Endothelial cell of umbilical vein (primary cell): ENCODE measurements at regions not wholly inside any gene's neighbourhood (a gene's known extent, or its start where the extent isn't known, plus 50 kb on each side); places are given as distances from the start of the nearest gene placed in this dataset.

Source experiments
- BruUV-seq: library from RNA; stranded (reverse); fragments of 400-500 nt; replicated peaks from 2 replicates; lab custom pipeline; 2021; lab: Mats Ljungman, UMichigan
- CTCF ChIA-PET: fragments of 300-600, 350-600 bp; sonication (Branson Sonifier 250); formaldehyde crosslinking; loops from one replicate; lab custom pipeline; 2021; ENCODE audit warnings: antibody characterized with exemption, inconsistent platforms; lab: Charles Lee
- POLR2A ChIA-PET: fragments of 300-600, 350-600 bp; sonication (Branson Sonifier 250); formaldehyde crosslinking; loops from one replicate; lab custom pipeline; 2021; ENCODE audit warnings: antibody characterized with exemption, inconsistent platforms; lab: Charles Lee
- DNase-seq: peaks from one replicate; pipeline ENCODE4 v3.0.0-alpha.2; 2011; ENCODE audit warnings: low read depth, low spot score
- FAIRE-seq: peaks from 2 replicates; lab custom pipeline; 2011; peaks lifted over from hg19 to GRCh38; lab: Jason Lieb, UNC
- H2AFZ ChIP-seq: 2 replicates; pipeline ENCODE4 v1.6.0; 2012; ENCODE audit warnings: low read depth, low read length, control low read depth, inconsistent platforms
- H3K27ac ChIP-seq: 2 replicates; pipeline ENCODE4 v1.5.1; 2011; ENCODE audit warnings: low read depth, mild to moderate bottlenecking, control low read depth, low read length, moderate library complexity; ENCODE audit not compliant: insufficient read depth
- H3K27me3 ChIP-seq, 2 experiments: 2 replicates each; pipeline versions ENCODE4 v1.6.0 to v1.6.1; 2011; ENCODE audit warnings: low read length in 2 of 2, mixed read lengths in 1 of 2; ENCODE audit not compliant: control insufficient read depth in 2 of 2, insufficient read depth in 2 of 2
- H3K36me3 ChIP-seq, 2 experiments: 2 replicates in 1 of 2; 3 replicates in 1 of 2; pipeline ENCODE4 v1.5.1; 2011; ENCODE audit warnings: low read length in 2 of 2, mild to moderate bottlenecking in 1 of 2, moderate library complexity in 1 of 2; ENCODE audit not compliant: control insufficient read depth in 2 of 2, insufficient read depth in 2 of 2; ENCODE audit errors: extremely low read depth in 1 of 2
- H3K4me1 ChIP-seq: 3 replicates; pipeline ENCODE4 v1.5.1; 2011; ENCODE audit warnings: mild to moderate bottlenecking, low read length; ENCODE audit not compliant: control insufficient read depth, insufficient read depth; ENCODE audit errors: extremely low read depth
- H3K4me2 ChIP-seq: 2 replicates; pipeline ENCODE4 v1.6.1; 2011; ENCODE audit warnings: low read length, control low read depth, mixed read lengths; ENCODE audit not compliant: insufficient read depth
- H3K4me3 ChIP-seq, 3 experiments: fragments of 200-600 bp in 1 of 3; sonication (generic), shearing (Covaris generic) in 1 of 3; replicated peaks in 1 of 3; 2 replicates each; pipeline ENCODE4 v1.5.1; 2011 to 2016; ENCODE audit warnings: control low read depth in 3 of 3, low read length in 3 of 3, mild to moderate bottlenecking in 2 of 3, inconsistent platforms in 1 of 3, low read depth in 1 of 3, moderate library complexity in 1 of 3; ENCODE audit not compliant: insufficient read depth in 1 of 3
- H3K79me2 ChIP-seq: 2 replicates; pipeline ENCODE4 v1.6.0; 2012; ENCODE audit warnings: low read length, inconsistent platforms; ENCODE audit not compliant: control insufficient read depth, insufficient read depth
- H3K9ac ChIP-seq: replicated peaks from 2 replicates; pipeline ENCODE3; 2011; ENCODE audit warnings: low read length, control low read depth; ENCODE audit not compliant: insufficient read depth; ENCODE audit errors: extremely low read depth
- H3K9me1 ChIP-seq: replicated peaks from 3 replicates; pipeline ENCODE4 v1.6.0; 2011; ENCODE audit warnings: mild to moderate bottlenecking, low read length; ENCODE audit not compliant: control insufficient read depth, insufficient read depth; ENCODE audit errors: extremely low read depth
- H3K9me3 ChIP-seq: replicated peaks from 2 replicates; pipeline ENCODE4 v1.5.1; 2012; ENCODE audit warnings: low read length, inconsistent platforms; ENCODE audit not compliant: control insufficient read depth, insufficient read depth
- H4K20me1 ChIP-seq: replicated peaks from 2 replicates; pipeline ENCODE3; 2011; ENCODE audit warnings: mild to moderate bottlenecking, low read length; ENCODE audit not compliant: control insufficient read depth, insufficient read depth; ENCODE audit errors: extremely low read depth
- CTCF ChIP-seq, 2 donors: IDR thresholded peaks; 1 replicate in 1 of 2; 2 replicates in 1 of 2; pipeline ENCODE4 v1.5.1; 2011; ENCODE audit warnings: low read length in 2 of 2, mild to moderate bottlenecking in 2 of 2, moderate library complexity in 2 of 2, control low read depth in 1 of 2, inconsistent platforms in 1 of 2, low read depth in 1 of 2; ENCODE audit not compliant: insufficient read depth in 1 of 2; ENCODE audit errors: extremely low read depth in 1 of 2
- EZH2 ChIP-seq: IDR thresholded peaks from 2 replicates; pipeline ENCODE4 v1.6.1; 2012; ENCODE audit warnings: borderline replicate concordance, low read depth, mild to moderate bottlenecking, moderate library complexity, low read length, inconsistent platforms; ENCODE audit not compliant: severe bottlenecking
- FOS ChIP-seq: IDR thresholded peaks from 2 replicates; pipeline ENCODE4 v1.6.1; 2011; ENCODE audit warnings: mild to moderate bottlenecking, low read length, moderate library complexity, borderline replicate concordance; ENCODE audit not compliant: insufficient read depth
- GATA2 ChIP-seq: IDR thresholded peaks from 2 replicates; pipeline ENCODE4 v1.7.0; 2011; ENCODE audit warnings: low read depth, mild to moderate bottlenecking, moderate library complexity, mixed read lengths, low read length; ENCODE audit not compliant: insufficient read length, insufficient read depth
- JUN ChIP-seq: IDR thresholded peaks from 2 replicates; pipeline ENCODE4 v1.6.1; 2011; ENCODE audit warnings: borderline replicate concordance, low read depth; ENCODE audit not compliant: insufficient read length, insufficient read depth
- MYC ChIP-seq: IDR thresholded peaks from one replicate; pipeline ENCODE4 v1.6.1; 2011; ENCODE audit warnings: mild to moderate bottlenecking, low read depth, low read length
- POLR2A ChIP-seq: IDR thresholded peaks from 2 replicates; pipeline ENCODE4 v1.6.1; 2012; ENCODE audit warnings: low read depth, mild to moderate bottlenecking, control low read depth, low read length
- POLR2AphosphoS5 ChIP-seq: IDR thresholded peaks from 2 replicates; pipeline ENCODE4 v1.6.1; 2012; ENCODE audit warnings: low read depth, mild to moderate bottlenecking, control low read depth, low read length, moderate library complexity; ENCODE audit not compliant: insufficient read depth
- dilution Hi-C: fragments of 300-500 bp; cut with MboI; formaldehyde crosslinking; loops from one replicate; pipeline ENCODE4 v1.15.0; 2019; ENCODE audit warnings: low sequenced_read_pairs; ENCODE audit not compliant: extremely low pct_ligation_motif_present
- intact Hi-C: fragments of 100-400 bp; cut with micrococcal nuclease; formaldehyde crosslinking; loops from one replicate; pipeline ENCODE4 v1.10.0; 2022
- TF ChIP-seq, protein P1 (sequence below): IDR thresholded peaks from 2 replicates; pipeline ENCODE4 v1.6.1; 2011; ENCODE audit not compliant: insufficient read depth, insufficient read length

- CTCF ChIA-PET, result interaction anchor here (1.0 kb wide), 1 partner anchor 21 kb away, joined by 4 read pairs; no protein-coding TSS in a partner anchor
- BruUV-seq, result no TSS peak
- no peak overlapping the region for H3K9ac ChIP-seq
These were observed 229.7 kb upstream of the SPRED2 start for GRCh38 chr2:65661980-65662653.

GRCh38 chr2:65660340-65660739, 227.9 kb upstream of the SPRED2 start:
- no peaks in the 10 kb centered on the region for H3K9me1 ChIP-seq
- ChIA-PET CTCF (no interaction called here), POLR2A (no interaction called here)
- intact Hi-C loops (no loop called here), dilution Hi-C loops (no loop called here)
- no TSS peak for BruUV-seq
- H2AFZ ChIP-seq, result no peak overlapping the region
- no peaks in the 10 kb centered on the region for H3K36me3 ChIP-seq
- H3K4me2 ChIP-seq, result no peak overlapping the region
- H3K27me3 ChIP-seq, result peaks cover 0 to 3% of the 10 kb centered on the region in 2 experiments
- H3K9me3 ChIP-seq, result no peaks in the 10 kb centered on the region
- DNase-seq (peak; percentile 35), FAIRE-seq (no peak)
- H3K27ac ChIP-seq, result no peak overlapping the region
- H3K4me1 ChIP-seq, result no peaks in the 10 kb centered on the region
- H3K4me3 ChIP-seq, result no peak overlapping the region
- no peaks in the 10 kb centered on the region for H3K79me2 ChIP-seq
- no peak overlapping the region for H3K9ac ChIP-seq
- TF ChIP-seq POLR2AphosphoS5 (no peak), GATA2 (no peak), JUN (no peak), FOS (no peak), EZH2 (no peak), POLR2A (no peak), CTCF (IDR thresholded peaks at IDR 0.05; ENCODE audit: extremely low read depth in 1 of 2, insufficient read depth in 1 of 2, low read depth in 1 of 2, low read length in 2 of 2) (no peak), MYC (no peak)
- TF ChIP-seq, protein P1, sequence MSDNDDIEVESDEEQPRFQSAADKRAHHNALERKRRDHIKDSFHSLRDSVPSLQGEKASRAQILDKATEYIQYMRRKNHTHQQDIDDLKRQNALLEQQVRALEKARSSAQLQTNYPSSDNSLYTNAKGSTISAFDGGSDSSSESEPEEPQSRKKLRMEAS, result no peak
- H4K20me1 ChIP-seq, result no peaks in the 10 kb centered on the region

More at GRCh38 chr2:65661980-65662653, 229.7 kb upstream of the SPRED2 start:
- dilution Hi-C loops (no loop called here), intact Hi-C loops (no loop called here)
- Histone ChIP-seq H2AFZ (no peak overlapping the region), H3K36me3 (no peaks in the 10 kb centered on the region), H3K27me3 (peaks cover 0 to 3% of the 10 kb centered on the region in 2 experiments), H4K20me1 (no peaks in the 10 kb centered on the region), H3K79me2 (no peaks in the 10 kb centered on the region), H3K9me1 (no peaks in the 10 kb centered on the region), H3K4me3 (no peak overlapping the region), H3K9me3 (no peaks in the 10 kb centered on the region), H3K27ac (no peak overlapping the region), H3K4me1 (no peaks in the 10 kb centered on the region), H3K4me2 (no peak overlapping the region)
- no peak for FAIRE-seq
- POLR2A ChIA-PET, result no interaction called here
- no peak for DNase-seq
- TF ChIP-seq POLR2AphosphoS5, result no peak
- TF ChIP-seq, protein P1, result no peak
